ENCODE measurements at regions not wholly inside any gene's neighbourhood (a gene's known extent, or its start where the extent isn't known, plus 50 kb on each side); places are given as distances from the start of the nearest gene placed in this dataset.

DNA sequence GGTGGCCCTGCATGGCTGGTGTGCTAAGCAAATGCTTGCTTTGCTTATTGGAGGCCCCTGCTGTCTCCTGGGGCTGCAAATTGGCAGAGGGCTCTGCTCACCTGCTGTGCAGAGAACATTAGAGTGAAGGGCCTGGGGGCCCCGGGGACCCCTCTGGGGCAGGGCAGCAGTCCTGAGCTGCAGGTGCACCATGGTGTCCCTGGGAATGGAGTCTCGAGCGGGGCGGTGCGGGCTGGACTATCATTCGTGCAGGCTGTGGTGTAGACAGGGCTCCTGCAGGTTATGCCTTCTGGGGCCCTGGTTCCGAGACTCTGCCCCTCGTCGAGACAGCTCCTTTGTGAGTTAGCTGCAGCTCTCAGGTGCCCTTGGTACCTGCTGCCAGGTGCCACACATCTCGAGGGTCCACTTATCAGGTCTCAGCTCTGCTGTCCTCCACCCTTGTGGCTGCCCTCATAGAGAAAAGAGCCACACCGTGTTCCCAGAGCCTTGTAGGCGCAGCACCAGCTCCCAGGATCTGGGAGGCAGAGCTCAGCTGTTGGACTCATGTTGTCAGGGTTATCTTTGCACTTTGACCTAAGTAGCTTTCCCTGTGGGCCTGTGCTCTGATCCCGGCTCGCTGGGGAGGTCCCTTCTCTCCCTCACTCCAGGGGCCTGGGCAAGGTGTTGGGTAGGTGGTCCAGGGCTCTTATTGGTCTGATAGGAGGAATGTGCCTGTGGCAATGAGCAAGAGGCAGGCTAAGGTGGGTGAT, 58.0 kb upstream of the ZNF536 start:
- intact Hi-C loops (cut with micrococcal nuclease): no loop called here
- no peaks in the 10 kb centered on the region for H3K36me3 Mint-ChIP-seq (ENCODE audit: low read depth)
- H3K27me3 Mint-ChIP-seq: no peaks in the 10 kb centered on the region
- TF ChIP-seq, protein P1, sequence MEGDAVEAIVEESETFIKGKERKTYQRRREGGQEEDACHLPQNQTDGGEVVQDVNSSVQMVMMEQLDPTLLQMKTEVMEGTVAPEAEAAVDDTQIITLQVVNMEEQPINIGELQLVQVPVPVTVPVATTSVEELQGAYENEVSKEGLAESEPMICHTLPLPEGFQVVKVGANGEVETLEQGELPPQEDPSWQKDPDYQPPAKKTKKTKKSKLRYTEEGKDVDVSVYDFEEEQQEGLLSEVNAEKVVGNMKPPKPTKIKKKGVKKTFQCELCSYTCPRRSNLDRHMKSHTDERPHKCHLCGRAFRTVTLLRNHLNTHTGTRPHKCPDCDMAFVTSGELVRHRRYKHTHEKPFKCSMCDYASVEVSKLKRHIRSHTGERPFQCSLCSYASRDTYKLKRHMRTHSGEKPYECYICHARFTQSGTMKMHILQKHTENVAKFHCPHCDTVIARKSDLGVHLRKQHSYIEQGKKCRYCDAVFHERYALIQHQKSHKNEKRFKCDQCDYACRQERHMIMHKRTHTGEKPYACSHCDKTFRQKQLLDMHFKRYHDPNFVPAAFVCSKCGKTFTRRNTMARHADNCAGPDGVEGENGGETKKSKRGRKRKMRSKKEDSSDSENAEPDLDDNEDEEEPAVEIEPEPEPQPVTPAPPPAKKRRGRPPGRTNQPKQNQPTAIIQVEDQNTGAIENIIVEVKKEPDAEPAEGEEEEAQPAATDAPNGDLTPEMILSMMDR (IDR thresholded peaks at IDR 0.05): no peak
- H3K4me1 Mint-ChIP-seq (ENCODE audit: low read depth): no peaks in the 10 kb centered on the region
- no peak for ATAC-seq
- peaks cover 5% of the 10 kb centered on the region for H3K9me3 Mint-ChIP-seq
- no peak for DNase-seq
- POLR2A ChIA-PET: no interaction called here
- no peak overlapping the region for H3K27ac Mint-ChIP-seq
- CTCF ChIA-PET: no interaction called here
- H3K4me3 Mint-ChIP-seq: no peak overlapping the region

DNA sequence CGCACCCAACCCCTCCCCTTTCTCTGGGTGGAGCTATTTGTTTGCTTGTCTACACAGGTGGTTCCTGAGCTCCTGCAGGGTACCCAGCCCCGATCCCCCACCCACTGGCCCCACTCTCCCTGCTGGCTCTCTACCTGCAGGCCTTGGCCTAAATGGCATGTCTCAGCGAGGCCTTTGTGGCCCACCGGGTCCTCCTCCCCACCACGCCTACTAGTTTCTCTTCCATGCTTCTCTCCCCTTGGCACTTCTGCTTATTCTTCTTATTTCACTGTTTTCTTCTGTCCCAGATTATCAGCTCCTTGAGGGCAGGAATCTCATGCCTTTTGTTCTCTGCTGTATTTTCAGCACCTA, 57.4 kb upstream of the ZNF536 start:
- Mint-ChIP-seq H3K27ac (no peak overlapping the region), H3K36me3 (ENCODE audit: low read depth) (no peaks in the 10 kb centered on the region), H3K9me3 (peaks cover 5% of the 10 kb centered on the region), H3K4me1 (ENCODE audit: low read depth) (no peaks in the 10 kb centered on the region), H3K27me3 (no peaks in the 10 kb centered on the region), H3K4me3 (no peak overlapping the region)
- POLR2A ChIA-PET: no interaction called here
- TF ChIP-seq, protein P1 (IDR thresholded peaks at IDR 0.05): no peak
- DNase-seq (no peak), ATAC-seq (no peak)
- CTCF ChIA-PET: no interaction called here
- intact Hi-C loops (cut with micrococcal nuclease): no loop called here

DNA sequence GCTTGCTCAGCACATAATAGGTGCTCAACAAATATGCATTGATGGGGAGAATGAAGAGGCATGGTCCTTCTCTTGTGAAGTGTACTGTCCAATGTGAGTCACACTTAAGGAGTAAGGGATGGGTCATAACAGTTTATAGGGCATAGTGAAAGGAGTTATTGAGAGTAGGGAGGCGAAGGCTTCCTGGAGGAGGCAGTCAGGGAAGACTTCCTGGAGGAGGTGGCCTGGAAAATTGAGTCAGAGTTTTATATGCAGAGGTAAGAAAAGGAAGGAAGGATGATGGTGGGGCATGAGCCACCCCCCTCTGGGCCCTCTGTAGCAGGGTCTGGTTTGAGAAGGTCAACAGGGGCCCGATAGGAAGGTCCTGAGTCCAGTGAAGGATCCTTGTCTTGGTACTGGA, 57.0 kb upstream of the ZNF536 start:
- DNase-seq (no peak), ATAC-seq (no peak)
- H3K4me3 Mint-ChIP-seq: no peak overlapping the region
- H3K36me3 Mint-ChIP-seq (ENCODE audit: low read depth): no peaks in the 10 kb centered on the region
- H3K4me1 Mint-ChIP-seq (ENCODE audit: low read depth): no peaks in the 10 kb centered on the region
- intact Hi-C loops (cut with micrococcal nuclease): no loop called here
- H3K27me3 Mint-ChIP-seq: no peaks in the 10 kb centered on the region
- peaks cover 5% of the 10 kb centered on the region for H3K9me3 Mint-ChIP-seq
- H3K27ac Mint-ChIP-seq: no peak overlapping the region
- POLR2A ChIA-PET: no interaction called here
- CTCF ChIA-PET: no interaction called here
- TF ChIP-seq, protein P1 (IDR thresholded peaks at IDR 0.05): no peak

DNA sequence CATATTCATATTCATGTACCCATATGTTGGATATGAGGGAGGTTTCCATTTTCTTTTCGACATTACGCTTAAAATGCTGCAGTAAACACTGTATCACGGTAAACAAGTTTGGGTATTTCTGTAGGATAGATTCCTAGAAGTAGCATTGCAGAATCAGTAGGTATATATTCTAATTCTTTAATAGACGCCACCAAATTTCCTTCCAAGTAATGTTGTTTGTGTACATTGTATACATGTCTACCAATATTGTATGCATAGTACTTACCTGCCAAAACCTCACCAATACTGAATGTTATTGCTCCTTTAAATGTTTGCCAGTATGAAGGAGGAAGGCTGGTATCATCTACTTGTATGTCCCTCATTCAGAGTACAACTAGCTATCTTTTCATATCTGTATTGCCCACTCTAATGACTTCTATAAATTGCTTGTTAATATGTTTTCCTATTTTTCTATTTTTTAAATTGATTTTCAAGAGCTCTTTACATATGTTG, 56.1 kb upstream of the ZNF536 start:
- Mint-ChIP-seq H3K4me3 (no peak overlapping the region), H3K27me3 (no peaks in the 10 kb centered on the region), H3K4me1 (ENCODE audit: low read depth) (no peaks in the 10 kb centered on the region), H3K27ac (no peak overlapping the region), H3K36me3 (ENCODE audit: low read depth) (no peaks in the 10 kb centered on the region), H3K9me3 (peaks cover 5% of the 10 kb centered on the region)
- intact Hi-C loops (cut with micrococcal nuclease): no loop called here
- ChIA-PET POLR2A (no interaction called here), CTCF (no interaction called here)
- DNase-seq: no peak
- no peak for ATAC-seq
- TF ChIP-seq, protein P1 (IDR thresholded peaks at IDR 0.05): no peak

DNA sequence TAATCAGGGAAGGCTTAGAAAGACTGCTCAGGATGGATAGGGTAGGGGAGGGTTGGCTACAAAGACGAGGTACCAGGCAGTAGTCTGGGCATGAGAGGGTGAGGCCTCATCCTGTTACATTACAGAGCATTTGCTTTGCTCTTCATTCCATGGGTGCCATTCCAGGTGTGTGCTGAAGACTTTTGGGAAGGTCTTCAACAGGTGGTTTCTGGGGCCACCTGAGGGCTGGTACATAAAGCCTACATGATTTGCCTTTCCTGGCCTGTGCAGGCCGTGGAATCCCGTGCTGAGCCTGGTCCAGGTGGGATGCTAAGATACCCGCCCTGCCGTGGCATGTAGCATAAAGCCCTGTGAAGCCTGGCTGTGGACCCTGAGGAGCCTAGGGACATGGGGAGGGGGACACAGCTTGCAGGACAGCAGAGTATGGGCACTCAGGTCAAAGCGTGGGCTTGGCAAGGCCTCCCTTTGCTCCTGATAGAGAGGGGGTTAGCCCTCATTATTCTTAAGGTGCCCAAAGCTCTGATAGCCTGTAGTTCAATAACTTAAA, 55.6 kb upstream of the ZNF536 start:
- Mint-ChIP-seq H3K4me3 (no peak overlapping the region), H3K36me3 (ENCODE audit: low read depth) (no peaks in the 10 kb centered on the region), H3K27ac (no peak overlapping the region), H3K27me3 (no peaks in the 10 kb centered on the region), H3K4me1 (ENCODE audit: low read depth) (no peaks in the 10 kb centered on the region), H3K9me3 (peaks cover 5% of the 10 kb centered on the region)
- intact Hi-C loops (cut with micrococcal nuclease): no loop called here
- POLR2A ChIA-PET: no interaction called here
- ATAC-seq (no peak), DNase-seq (no peak)
- CTCF ChIA-PET: no interaction called here
- TF ChIP-seq, protein P1 (IDR thresholded peaks at IDR 0.05): no peak
